GM23248 (cell line): ENCODE measurements at regions not wholly inside any gene's neighbourhood (a gene's known extent, or its start where the extent isn't known, plus 50 kb on each side); places are given as distances from the start of the nearest gene placed in this dataset.

ENCODE experiments used
- EZH2 ChIP-seq: fragments of 200-600 bp; sonication (generic); IDR thresholded peaks from 2 replicates; pipeline ENCODE4 v1.6.1; 2018; ENCODE audit warnings: antibody characterized with exemption, mild to moderate bottlenecking; ENCODE audit not compliant: insufficient read depth, poor library complexity, severe bottlenecking
- EZH2phosphoT487 ChIP-seq: fragments of 200-600 bp; sonication (generic); IDR thresholded peaks from 2 replicates; pipeline ENCODE4 v1.6.1; 2018; ENCODE audit warnings: antibody characterized with exemption, moderate library complexity, mild to moderate bottlenecking, low read depth; ENCODE audit not compliant: insufficient read depth

DNA sequence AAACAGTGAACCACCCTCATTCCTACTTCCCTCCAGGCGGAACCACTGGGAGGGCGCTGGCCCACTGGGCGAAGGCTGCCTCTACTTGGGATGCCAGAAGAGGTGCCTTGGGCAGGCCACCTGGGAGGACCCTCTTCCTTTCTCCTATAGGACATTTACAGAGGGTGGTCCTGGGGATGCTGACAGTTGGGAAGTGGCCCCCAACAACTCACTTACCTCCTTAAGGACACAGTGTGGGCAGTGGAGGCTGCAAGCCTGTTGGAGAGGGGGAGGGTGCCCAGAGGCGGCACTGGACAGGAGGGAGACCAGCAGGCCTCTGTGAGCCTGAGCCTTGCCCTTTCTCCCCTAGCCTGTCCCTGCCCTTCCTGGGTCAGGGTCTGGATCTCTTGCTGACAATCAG, 346.4 kb upstream of the HS6ST1 start:
- TF ChIP-seq EZH2 (no peak), EZH2phosphoT487 (no peak)
